NB4 (cell line): ENCODE measurements at regions not wholly inside any gene's neighbourhood (a gene's known extent, or its start where the extent isn't known, plus 50 kb on each side); places are given as distances from the start of the nearest gene placed in this dataset.

Experiments
- CTCF ChIP-seq: IDR thresholded peaks from one replicate; pipeline ENCODE4 v1.5.1; 2012; ENCODE audit warnings: low read depth, low read length
- POLR2A ChIP-seq: IDR thresholded peaks from 2 replicates; pipeline ENCODE4 v1.6.1; 2011; ENCODE audit warnings: mild to moderate bottlenecking; ENCODE audit not compliant: insufficient read length; ENCODE audit errors: extremely low read depth

DNA sequence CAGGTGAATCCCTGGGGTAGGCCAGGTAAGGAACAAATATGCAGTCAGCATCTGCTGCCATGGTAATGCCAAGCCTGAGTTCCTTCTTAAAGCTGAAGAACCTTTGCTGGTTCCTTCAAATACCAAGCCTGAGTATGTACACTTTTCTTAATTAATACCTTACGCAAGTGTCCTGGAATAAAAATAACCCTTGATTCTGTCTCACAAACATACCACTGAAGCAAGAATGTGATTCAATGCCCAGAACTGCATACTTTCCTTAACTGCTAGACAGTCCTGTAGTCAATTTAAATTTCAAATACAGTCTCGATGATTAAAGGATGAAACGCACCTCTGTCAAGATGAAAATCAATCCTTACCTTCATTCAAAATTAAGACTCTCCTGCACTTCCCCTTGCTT is 634.0 kb upstream of the CHRM3 start:
- TF ChIP-seq CTCF (no peak), POLR2A (no peak)
